NCI-H774 (cell line): ENCODE measurements at regions not wholly inside any gene's neighbourhood (a gene's known extent, or its start where the extent isn't known, plus 50 kb on each side); places are given as distances from the start of the nearest gene placed in this dataset.

Source experiments
- DNase-seq: peaks from one replicate; lab custom pipeline; 2025; lab: John Stamatoyannopoulos, UW

- DNase-seq, result no peak
These were observed 303.0 kb upstream of the ZFHX3 start for GRCh38 chr16:73350707-73351452.

DNA sequence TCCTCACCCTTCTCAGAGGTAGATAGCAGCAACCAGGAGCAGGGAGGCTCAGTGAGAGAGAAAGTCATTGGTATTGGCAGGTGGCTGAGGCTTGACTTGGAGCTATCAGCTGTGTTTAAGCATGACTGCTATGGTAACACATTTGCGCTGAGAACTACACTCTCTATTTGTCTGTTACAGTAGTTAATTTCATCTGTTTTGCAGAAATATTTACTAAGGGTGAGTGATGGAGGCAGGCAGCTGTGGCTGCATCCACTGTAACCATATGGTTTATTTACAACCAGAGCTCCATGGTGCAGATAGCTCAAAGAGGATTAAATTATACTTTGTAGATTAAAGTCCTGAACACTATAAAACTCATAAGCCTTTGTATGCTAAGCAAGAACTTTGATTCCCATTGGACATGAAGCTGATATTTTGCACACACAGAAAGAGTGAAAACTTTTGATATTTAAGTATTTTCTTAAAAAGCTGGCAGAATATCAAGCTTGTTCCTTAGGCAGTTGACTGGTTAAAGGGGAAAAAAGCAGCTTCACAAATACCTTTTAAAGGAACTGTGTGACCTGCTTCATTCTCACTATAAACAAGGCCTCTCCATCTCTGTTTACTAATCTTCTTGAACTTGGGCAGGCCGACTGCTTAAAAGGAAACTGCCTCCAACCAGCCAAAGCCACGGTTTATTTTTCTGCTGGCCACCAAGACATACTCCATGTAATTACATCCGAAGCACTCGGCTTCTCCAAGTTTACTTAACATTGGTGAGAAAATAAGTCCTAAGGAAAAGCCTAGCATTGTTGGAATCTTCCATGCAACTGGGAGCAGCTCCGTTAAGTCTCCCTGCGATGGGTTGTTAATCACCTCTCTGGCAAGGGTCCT lies 299.8 kb upstream of the ZFHX3 start:
- no peak for DNase-seq

- DNase-seq, result no peak
These were observed 291.9 kb upstream of the ZFHX3 start for GRCh38 chr16:73339821-73340220.

DNA sequence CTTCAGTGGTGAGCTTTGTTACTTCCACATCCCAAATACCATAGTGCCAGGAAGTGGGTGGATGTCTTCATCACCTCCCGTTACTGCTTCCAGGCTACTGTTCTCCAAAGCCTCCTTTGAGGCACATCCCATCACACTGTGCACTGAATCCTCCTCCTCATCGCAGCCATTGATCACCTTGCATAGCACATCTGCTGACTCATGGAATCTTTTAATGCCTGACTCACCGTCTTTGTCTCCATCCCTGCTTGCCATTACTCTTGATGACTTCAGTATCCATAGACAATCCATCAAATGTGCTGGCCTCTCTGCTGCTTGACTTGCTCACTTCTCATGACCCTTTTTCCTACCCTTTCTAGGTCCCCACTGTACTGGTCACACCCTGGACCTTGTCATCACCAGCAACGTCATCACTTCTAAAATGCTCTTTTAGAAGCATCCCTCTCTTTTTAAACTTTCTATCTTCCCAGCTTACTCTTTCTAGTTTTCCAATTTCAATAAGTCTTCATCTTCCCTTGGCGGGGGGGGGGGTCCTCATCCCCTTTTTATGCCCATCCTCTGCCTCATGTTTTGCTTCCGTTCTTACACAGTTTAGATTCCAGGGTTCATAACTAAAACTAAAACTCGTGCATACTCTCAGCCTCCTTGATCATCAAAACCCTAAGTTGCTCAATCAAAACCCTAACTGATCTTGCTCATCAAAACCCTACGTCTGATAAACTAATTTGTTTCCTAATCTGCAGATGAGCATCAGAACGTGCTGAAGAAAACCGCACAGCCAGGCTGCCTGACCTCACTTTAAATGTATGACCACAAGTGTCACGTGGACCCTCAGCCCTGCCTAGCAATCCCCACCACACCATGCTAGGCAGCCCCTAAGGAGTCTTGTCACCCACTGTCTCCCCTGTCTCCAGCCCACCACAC lies 289.7 kb upstream of the ZFHX3 start:
- DNase-seq, result no peak

DNA sequence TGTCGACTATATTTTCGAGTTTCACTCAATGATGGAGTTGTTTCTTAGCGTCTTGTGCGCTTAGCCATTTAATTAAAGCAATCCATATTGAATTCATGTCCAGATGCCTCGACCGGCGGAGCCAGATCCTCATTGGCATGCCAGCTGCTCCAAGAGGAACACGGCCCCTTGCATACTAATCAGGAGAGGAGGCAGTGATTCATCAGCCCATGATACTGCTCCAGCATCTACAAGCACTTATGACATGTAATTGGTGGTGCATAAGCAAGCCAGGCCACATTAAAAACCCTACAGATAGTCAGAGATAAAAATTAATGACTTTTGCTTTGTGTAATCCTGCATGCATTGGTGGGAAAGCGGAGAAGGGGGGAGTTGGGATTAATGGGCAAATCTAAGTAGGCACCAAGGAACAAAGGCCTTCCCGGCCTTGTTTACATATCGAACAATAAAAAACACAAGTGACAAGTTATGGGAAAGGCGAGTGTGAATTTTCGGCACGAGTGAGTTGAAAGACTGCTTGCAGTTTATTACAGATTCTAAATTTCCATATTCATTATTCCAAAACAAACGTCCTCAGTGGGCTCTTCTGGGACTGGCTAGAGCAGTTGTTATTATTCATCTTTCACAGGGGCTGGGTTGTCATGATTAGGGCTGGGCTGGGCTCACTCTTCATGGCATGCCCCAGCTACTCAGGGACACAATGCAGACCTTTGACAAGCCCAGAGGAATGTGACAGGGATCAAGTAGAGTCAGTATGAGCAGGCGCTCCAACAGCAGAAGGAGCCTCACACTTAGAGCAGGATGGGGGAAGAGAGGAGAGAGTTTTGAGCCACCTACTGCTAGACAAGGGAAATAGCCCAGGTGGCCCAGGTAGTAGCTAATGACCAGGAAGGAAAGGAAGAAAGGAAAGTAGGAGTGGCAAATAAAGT lies 281.7 kb upstream of the ZFHX3 start:
- DNase-seq, result no peak

DNA sequence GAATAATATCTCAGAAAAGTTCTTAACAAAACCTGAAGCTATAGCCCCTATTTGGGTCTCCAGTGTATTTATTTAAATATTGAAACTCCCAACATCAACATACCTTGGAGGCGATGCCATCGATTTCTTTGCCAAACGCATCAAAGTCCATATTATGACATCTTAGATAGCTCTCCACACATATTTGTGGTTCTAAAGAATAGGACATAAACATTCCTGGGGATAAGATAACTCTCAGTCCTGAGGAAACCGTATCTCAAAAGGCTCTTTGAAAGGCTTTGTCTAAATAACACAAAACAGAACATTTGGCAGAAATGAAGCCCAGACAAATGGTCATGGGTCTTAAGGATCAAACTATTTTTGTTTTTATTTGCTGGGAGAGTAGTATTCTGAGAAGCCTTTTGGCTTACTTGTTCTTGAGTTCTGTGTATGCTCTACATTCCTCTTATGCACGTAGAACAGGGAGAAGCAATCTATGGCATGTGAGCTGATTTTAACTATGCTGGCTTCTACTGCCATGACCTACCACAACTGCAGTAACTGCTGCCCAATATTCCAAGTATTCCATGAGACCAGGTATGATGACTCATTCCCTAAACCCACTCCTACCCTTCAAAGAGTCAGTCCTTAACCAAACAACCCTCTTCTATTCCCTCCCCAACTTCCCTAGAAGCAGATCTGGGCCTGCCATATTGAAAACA lies 279.0 kb upstream of the ZFHX3 start:
- no peak for DNase-seq

GRCh38 chr16:73326221-73326620 lies 278.3 kb upstream of the ZFHX3 start:
- DNase-seq, result no peak

GRCh38 chr16:73323880-73324279 lies 276.0 kb upstream of the ZFHX3 start:
- no peak for DNase-seq

- DNase-seq, result no peak
These were observed 274.9 kb upstream of the ZFHX3 start for GRCh38 chr16:73322856-73323255.

DNA sequence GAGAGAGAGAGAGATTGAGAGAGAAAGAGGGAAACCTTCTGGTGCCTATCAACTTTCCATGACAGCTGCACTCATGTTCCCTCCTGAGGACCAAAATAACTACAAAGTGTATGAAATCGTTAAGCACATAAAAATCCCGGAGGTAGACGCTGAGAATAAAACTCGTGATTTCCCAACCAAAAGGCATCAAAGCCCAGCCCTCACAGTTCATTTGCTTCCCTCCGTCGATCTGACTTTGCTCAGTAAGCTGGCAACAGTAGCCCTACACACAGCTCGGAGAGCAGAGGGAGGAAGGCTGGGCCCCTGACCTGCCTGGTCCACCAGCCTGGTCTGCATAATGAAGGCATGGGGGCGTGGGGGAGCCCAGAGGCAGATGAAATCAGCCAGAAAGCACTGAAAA lies 273.9 kb upstream of the ZFHX3 start:
- DNase-seq, result no peak

DNA sequence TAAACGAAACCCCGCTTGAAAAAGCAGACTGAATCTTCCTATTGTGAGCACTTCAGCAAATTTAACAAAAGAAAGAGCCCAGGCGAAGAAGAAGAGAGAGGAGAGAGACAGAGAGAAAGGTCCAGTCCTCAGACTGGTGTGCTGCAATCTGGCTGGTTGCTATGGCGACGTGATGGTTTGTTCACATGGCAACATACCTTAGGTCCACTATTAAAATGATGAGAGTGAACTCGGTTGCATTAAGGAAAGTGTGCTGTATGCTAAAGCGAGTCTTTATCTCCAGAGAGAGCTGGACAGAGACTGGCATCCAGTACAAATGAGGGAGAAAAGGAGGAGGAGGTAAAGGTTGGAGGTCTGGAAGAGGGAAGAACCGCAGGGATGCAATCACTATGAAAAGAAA lies 271.8 kb upstream of the ZFHX3 start:
- DNase-seq, result no peak

GRCh38 chr16:73319261-73319660 lies 271.3 kb upstream of the ZFHX3 start:
- no peak for DNase-seq

DNA sequence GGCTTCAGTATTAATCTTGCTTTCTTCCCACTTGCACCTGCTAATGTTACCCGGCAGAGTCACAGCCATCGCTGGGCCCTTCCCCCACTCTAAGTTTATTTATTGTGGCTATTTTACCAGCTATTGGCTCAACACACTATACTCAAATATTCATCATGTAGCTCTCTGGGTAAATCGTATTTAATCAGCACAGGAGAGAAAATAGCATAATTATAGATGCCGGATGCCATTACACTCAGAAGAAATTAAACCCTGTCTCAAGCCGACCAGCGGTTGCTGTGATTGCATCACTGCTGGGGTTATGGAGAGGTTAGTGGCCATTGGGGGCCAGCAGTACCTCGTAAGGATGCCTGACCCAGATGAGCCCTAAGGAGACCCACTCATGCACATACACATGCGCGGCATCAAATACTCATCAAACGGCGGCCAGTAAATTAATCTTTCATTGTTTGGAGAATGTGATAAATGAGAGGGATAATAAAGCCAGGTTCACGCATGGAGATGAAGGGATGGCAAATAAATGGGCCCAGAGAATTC lies 269.5 kb upstream of the ZFHX3 start:
- DNase-seq, result no peak

GRCh38 chr16:73315645-73316044 lies 267.7 kb upstream of the ZFHX3 start:
- DNase-seq, result no peak

DNA sequence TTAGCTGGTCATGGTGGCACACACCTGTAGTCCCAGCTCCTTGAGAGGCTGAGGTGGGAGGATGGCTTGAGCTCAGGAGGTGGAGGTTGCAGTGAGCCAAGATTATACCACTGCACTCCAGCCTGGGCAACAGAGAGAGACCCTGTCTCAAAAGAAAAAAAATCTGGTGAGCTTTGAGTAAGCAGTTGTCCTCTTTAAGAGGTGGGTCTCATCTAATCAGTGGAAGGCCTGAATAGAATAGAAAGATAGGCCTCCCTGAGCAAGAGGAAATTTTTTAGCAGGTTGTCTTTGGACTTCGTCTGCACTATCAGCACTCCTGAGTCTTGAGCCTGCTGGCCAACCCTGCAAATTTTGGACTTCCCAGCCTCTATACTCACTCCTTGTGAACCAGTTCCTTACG lies 266.0 kb upstream of the ZFHX3 start:
- DNase-seq, result no peak

DNA sequence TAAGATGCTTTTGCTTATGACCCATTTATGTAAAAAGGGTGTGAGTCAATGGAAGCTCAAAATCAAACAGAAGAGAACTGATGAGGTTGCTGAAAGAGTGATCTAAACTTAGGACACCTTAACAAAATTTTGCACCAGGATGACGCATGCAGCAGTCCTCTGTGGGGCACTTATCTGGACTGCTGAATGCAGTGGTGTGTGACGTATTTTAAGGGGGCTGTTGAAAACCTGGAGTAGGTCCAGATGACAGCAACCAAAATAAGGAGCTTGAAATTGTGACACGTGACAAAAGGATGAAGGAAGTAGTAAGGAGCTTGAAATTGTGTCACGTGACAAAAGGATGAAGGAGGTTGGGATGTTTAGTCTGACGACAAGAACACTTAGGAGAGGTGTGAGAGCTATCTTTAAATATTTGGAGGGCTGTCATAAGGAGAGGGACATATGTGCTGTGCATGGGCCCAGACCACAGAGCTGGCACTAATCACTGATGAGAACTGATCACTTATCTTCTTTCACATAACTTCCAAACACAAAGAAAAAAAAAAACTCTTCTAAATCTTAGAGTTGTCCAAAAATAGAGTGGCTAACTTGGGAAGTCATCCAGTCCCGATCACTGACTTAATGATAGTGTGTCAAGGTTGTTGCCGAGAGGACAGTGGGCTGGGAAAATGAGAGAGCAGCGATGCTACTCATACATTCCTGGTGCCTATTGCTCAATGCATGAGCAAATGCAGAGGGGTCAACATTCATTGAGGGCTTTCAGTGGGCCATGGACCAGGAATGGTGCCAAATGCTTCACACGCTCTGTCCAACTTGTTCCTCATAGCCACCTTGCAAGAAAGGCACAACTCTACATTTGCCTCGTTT lies 264.2 kb upstream of the ZFHX3 start:
- DNase-seq, result no peak

DNA sequence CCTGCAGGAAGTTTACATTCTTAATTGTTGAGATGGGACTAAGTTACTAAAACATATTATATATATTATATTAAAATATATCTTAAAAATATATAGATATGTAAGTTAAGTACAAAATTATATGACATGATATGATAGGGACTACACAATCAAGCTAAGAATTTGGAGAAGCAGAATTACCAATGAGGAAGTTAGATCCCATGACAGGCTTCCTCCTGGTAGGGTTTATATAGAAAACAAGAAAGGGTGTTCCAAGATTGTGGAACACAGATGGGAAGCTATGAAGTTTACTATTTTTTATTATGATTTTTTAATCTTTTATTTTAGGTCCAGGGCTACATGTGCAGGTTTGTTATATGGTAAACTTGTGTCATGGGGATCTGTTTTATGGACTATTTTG lies 260.8 kb upstream of the ZFHX3 start:
- no peak for DNase-seq

DNA sequence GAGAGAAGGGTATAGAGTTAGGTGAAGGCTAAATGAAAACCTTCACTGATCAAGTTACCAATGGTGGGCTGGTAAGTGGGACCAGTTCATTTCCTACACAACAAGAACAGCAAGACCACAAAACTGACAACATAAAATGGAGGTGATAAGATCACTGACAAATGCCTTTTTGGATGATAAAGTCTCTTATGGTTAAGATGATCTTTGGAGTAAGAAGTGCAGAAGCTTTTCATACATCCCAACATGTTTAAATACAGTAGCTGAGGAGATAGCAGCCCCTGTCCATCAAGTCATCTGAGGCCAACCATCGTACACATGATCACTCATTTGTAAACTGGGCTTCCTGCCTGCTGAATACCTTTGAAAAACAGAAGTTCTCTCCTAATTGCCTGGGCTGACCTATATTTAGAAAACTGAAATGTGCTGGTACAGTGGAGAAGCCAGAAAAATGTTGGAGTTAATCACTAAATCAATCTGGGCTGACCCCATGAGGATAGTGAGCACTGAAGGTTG lies 259.0 kb upstream of the ZFHX3 start:
- no peak for DNase-seq
